K562 (cell line): ENCODE measurements at regions not wholly inside any gene's neighbourhood (a gene's known extent, or its start where the extent isn't known, plus 50 kb on each side); places are given as distances from the start of the nearest gene placed in this dataset.
"Not testable (repeated sequence)": the region's sequence is repeated elsewhere in the genome, so short reads cannot be mapped to it uniquely, and the experiment has no call there.

Experiments used
- ATAC-seq: fragments of 200-7000 bp; cut with Tn5 transposase; 3 replicates; pipeline ENCODE4 v1.9.1; 2020; ENCODE audit warnings: moderate library complexity
- BruUV-seq: library from RNA; stranded (reverse); fragments of 400-500 nt; replicated peaks from 2 replicates; lab custom pipeline; 2021; lab: Mats Ljungman, UMichigan
- CTCF ChIA-PET: fragments of 300-600 bp; formaldehyde crosslinking; extraction: SDS; loops from one replicate; lab custom pipeline; 2021; ENCODE audit warnings: low intra/inter-chr PET ratio; lab: Yijun Ruan, JAX
- POLR2A ChIA-PET: fragments of 300-600, 350-650 bp; sonication (Branson Sonifier 250); formaldehyde crosslinking; extraction: SDS; loops from one replicate; lab custom pipeline; 2021; ENCODE audit warnings: antibody characterized with exemption, inconsistent platforms; lab: Yijun Ruan, JAX
- DNase-seq, 4 experiments: peaks; one replicate each; pipeline versions ENCODE4 v3.0.0 to v3.0.0-alpha.2; 2011 to 2018; ENCODE audit warnings: low spot score in 3 of 4, mixed read lengths in 3 of 4; ENCODE audit errors: extremely low read depth in 1 of 4
- FAIRE-seq: peaks from 2 replicates; lab custom pipeline; 2011; peaks lifted over from hg19 to GRCh38; lab: Jason Lieb, UNC
- H2AFZ ChIP-seq: 2 replicates; pipeline ENCODE4 v1.6.0; 2011; ENCODE audit warnings: low read depth, low read length, control low read depth, inconsistent platforms
- H3K27ac ChIP-seq: fragments of 200-600 bp; 3 replicates; pipeline ENCODE4 v1.8.0; 2011; ENCODE audit warnings: low read depth, mild to moderate bottlenecking, control low read depth, inconsistent platforms, low read length, moderate library complexity, mixed read lengths; ENCODE audit errors: extremely low read depth
- H3K27me3 ChIP-seq, 2 experiments: fragments of 300-600 bp in 1 of 2; 2 replicates in 1 of 2; 3 replicates in 1 of 2; pipeline versions ENCODE4 v1.6.0 to v1.8.0; 2011; ENCODE audit warnings: inconsistent platforms in 2 of 2, low read length in 2 of 2, mild to moderate bottlenecking in 1 of 2, mixed read lengths in 1 of 2, moderate library complexity in 1 of 2; ENCODE audit not compliant: control insufficient read depth in 2 of 2, insufficient read depth in 2 of 2
- H3K36me3 ChIP-seq: fragments of 300-600 bp; 3 replicates; pipeline ENCODE4 v1.8.0; 2011; ENCODE audit warnings: mild to moderate bottlenecking, low read length, inconsistent platforms; ENCODE audit not compliant: control insufficient read depth, insufficient read depth
- H3K4me1 ChIP-seq, 2 experiments: fragments of 200-600 bp in 1 of 2; replicated peaks in 1 of 2; 2 replicates in 1 of 2; 3 replicates in 1 of 2; pipeline versions ENCODE4 v1.5.1 to v1.8.0; 2011; ENCODE audit warnings: inconsistent platforms in 2 of 2, low read length in 2 of 2, mild to moderate bottlenecking in 1 of 2, mixed read lengths in 1 of 2, moderate library complexity in 1 of 2; ENCODE audit not compliant: control insufficient read depth in 2 of 2, insufficient read depth in 2 of 2
- H3K4me2 ChIP-seq: 2 replicates; pipeline ENCODE4 v1.6.1; 2011; ENCODE audit warnings: low read length, control low read depth, inconsistent platforms, mixed read lengths; ENCODE audit not compliant: insufficient read depth
- H3K4me3 ChIP-seq: fragments of 200-600 bp; sonication (generic), shearing (Covaris generic); 2 replicates; pipeline ENCODE4 v1.5.1; 2016; ENCODE audit warnings: control low read depth, inconsistent platforms
- H3K79me2 ChIP-seq: fragments of 200-600 bp; 3 replicates; pipeline ENCODE4 v1.8.0; 2011; ENCODE audit warnings: low read length, inconsistent platforms; ENCODE audit not compliant: control insufficient read depth, insufficient read depth
- H3K9ac ChIP-seq, 2 experiments: 2 replicates each; pipeline versions ENCODE4 v1.6.0 to v1.6.1; 2011; ENCODE audit warnings: low read depth in 2 of 2, low read length in 2 of 2, control low read depth in 1 of 2, inconsistent platforms in 1 of 2, mild to moderate bottlenecking in 1 of 2, mixed read lengths in 1 of 2; ENCODE audit not compliant: insufficient read depth in 1 of 2
- H3K9me1 ChIP-seq: one replicate; pipeline ENCODE4 v1.6.0; 2011; ENCODE audit warnings: inconsistent platforms, mild to moderate bottlenecking, low read length, moderate library complexity; ENCODE audit not compliant: control insufficient read depth, insufficient read depth
- H3K9me3 ChIP-seq: replicated peaks from 2 replicates; pipeline ENCODE4 v1.5.1; 2011; ENCODE audit warnings: low read depth, low read length, inconsistent platforms; ENCODE audit not compliant: control insufficient read depth, insufficient read depth
- H4K20me1 ChIP-seq: replicated peaks from 2 replicates; pipeline ENCODE4 v1.6.1; 2011; ENCODE audit warnings: low read length, inconsistent platforms, mixed read lengths; ENCODE audit not compliant: control insufficient read depth, insufficient read depth
- WGBS: fragments of 100-300 bp; shearing (Covaris generic); methylation state at CpG from one replicate; pipeline ENCODE4 v1.1.6; 2016; ENCODE audit warnings: low coverage, mixed read lengths; ENCODE audit not compliant: insufficient coverage; ENCODE audit errors: missing lambda C conversion rate; 5-methylcytosine and 5-hydroxymethylcytosine counted together
- in situ Hi-C: fragments of 300-500 bp; cut with MboI; formaldehyde crosslinking; loops from 4 replicates; pipeline ENCODE4 v1.15.0; 2018; ENCODE audit warnings: inconsistent platforms, mixed read lengths
- intact Hi-C: fragments of 100-400 bp; cut with micrococcal nuclease; formaldehyde crosslinking; loops from 2 replicates; pipeline ENCODE4 v1.14.2; 2022

GRCh38 chr21:5217933-5218332 is 5303.4 kb upstream of the TPTE start:
- H3K27me3 ChIP-seq, H3K4me2 ChIP-seq, H3K9me1 ChIP-seq, POLR2A ChIA-PET, H3K36me3 ChIP-seq, H3K79me2 ChIP-seq, DNase-seq, H3K9me3 ChIP-seq, in situ Hi-C loops, H3K4me1 ChIP-seq, H3K27ac ChIP-seq, BruUV-seq, ATAC-seq, H2AFZ ChIP-seq, H3K4me3 ChIP-seq, intact Hi-C loops, H3K9ac ChIP-seq, H4K20me1 ChIP-seq, FAIRE-seq, CTCF ChIA-PET: not testable (repeated sequence)
- WGBS, result 16% methylated on average over 3 of the region's 4 CpGs

DNA sequence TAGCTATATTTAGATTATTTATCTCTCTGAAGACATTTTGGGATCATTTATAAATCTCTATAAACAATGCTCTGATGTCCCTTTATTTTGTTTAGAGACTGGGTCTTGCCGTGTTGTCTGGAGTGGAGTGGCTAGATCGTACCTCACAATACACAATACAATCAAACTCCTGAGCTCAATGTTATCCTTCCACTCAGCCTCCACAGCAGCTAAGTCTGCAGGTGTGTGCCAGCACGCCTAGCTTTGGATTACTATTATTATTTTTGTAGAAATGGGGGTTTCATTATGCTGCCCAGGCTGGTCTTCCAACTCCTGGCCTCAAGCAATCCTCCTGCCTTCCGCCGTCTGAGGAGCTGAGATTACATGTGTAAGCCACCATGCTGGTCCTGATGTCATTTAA is 5301.4 kb upstream of the TPTE start:
- ATAC-seq, H3K9me1 ChIP-seq, CTCF ChIA-PET, H4K20me1 ChIP-seq, BruUV-seq, H3K27ac ChIP-seq, H3K79me2 ChIP-seq, H3K36me3 ChIP-seq, in situ Hi-C loops, POLR2A ChIA-PET, H3K9me3 ChIP-seq, intact Hi-C loops, H2AFZ ChIP-seq, H3K4me1 ChIP-seq, H3K9ac ChIP-seq, FAIRE-seq, H3K4me2 ChIP-seq, H3K4me3 ChIP-seq, H3K27me3 ChIP-seq: not testable (repeated sequence)
- 22% methylated on average over 5 of the region's 5 CpGs for WGBS
- peak in 1 of 4 experiments; percentile 5 for DNase-seq
